Muscle layer of colon (tissue), 2 donors: ENCODE measurements at regions not wholly inside any gene's neighbourhood (a gene's known extent, or its start where the extent isn't known, plus 50 kb on each side); places are given as distances from the start of the nearest gene placed in this dataset.

ENCODE experiments used
- H3K27ac ChIP-seq: one replicate; pipeline ENCODE4 v1.7.0; 2013; ENCODE audit warnings: low read depth, mild to moderate bottlenecking, low read length, moderate library complexity
- H3K27me3 ChIP-seq, 2 donors: one replicate each; pipeline ENCODE4 v1.7.0; 2013; ENCODE audit warnings: low read length in 2 of 2, mild to moderate bottlenecking in 2 of 2; ENCODE audit not compliant: insufficient read depth in 2 of 2, control insufficient read depth in 1 of 2
- H3K36me3 ChIP-seq: one replicate; pipeline ENCODE4 v1.7.0; 2013; ENCODE audit warnings: mild to moderate bottlenecking, low read length; ENCODE audit not compliant: insufficient read depth
- H3K4me1 ChIP-seq: one replicate; pipeline ENCODE4 v1.7.0; 2013; ENCODE audit warnings: mild to moderate bottlenecking, low read length; ENCODE audit not compliant: insufficient read depth
- H3K4me3 ChIP-seq, 2 donors: one replicate each; pipeline ENCODE4 v1.7.0; 2013; ENCODE audit warnings: low read length in 2 of 2, low read depth in 1 of 2, mild to moderate bottlenecking in 1 of 2, moderate library complexity in 1 of 2
- H3K9ac ChIP-seq: one replicate; pipeline ENCODE4 v1.7.0; 2013; ENCODE audit warnings: low read length
- H3K9me3 ChIP-seq: one replicate; pipeline ENCODE4 v1.7.0; 2013; ENCODE audit warnings: mild to moderate bottlenecking, low read length
- donor health status: abdominal sarcoma.
- donor health status: Adenocarcinoma of cecum.

DNA sequence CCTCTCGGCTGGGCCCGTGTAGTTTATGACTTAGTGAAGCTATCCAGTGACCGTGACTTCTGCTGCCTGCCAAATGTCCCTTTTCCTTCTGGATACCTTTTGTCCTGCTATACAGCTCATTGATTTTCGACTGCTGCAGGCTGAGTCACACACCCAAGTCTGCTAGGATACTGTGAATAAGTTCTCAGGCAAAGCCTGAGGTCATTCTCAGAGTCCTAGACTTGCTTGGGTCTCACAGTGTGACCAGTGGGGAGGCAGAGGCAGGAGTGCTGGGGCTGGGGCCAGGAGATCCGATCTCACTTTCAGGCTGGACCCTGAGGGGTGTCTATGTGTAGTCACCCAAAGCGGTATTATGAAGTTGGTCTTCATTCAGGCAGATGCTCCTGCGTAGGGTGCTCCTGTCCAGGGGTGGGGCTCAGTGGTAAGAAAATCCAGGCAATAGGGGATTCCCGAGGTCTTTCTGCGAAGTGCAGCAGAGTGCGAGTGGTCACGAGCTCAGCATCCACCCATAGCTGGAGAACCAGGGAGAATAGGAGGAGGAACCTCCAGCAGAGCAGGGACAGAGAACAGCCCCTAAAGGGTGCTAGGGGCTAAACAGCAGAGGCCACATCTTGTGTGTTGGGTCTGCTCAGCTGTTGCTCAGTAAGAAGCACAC is 268.6 kb upstream of the NCKAP5 start:
- Histone ChIP-seq H3K9me3 (no peaks in the 10 kb centered on the region), H3K4me1 (no peaks in the 10 kb centered on the region), H3K36me3 (no peaks in the 10 kb centered on the region), H3K27ac (no peak overlapping the region), H3K4me3 (no peak overlapping the region), H3K27me3 (no peaks in the 10 kb centered on the region), H3K9ac (no peak overlapping the region)

DNA sequence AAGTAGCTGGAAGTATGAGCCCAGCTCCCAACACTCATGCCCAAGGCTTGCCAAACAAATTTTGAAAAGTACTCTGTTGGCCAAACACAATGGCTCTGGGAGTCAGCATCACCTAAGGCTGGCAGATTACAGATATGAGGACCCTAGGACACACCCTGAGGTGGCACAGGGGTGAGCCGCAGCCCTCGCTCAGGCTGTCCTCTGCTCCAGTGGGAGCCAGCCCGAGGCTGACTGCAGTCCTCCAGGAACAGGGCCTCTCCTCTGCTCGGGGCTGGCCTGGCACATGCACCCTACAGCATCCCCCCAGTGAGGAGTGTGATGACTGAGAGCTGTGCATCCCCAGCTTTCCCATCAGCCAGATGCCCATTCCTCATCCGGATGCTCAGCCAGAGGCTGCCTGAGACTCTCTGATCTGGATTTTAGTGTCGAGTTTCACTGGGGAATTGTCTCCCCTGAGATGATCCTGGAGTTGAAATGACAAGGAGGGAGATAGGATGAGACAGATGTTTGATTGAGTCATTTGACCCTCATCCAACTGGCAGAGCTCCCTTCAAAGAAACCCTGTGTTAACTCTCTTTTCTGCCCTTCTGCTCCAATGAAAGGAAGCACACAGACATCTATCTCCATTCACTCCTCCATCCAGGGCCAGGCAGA is 269.3 kb upstream of the NCKAP5 start:
- H3K36me3 ChIP-seq: no peaks in the 10 kb centered on the region
- H3K27ac ChIP-seq: no peak overlapping the region
- H3K9ac ChIP-seq: no peak overlapping the region
- no peaks in the 10 kb centered on the region for H3K4me1 ChIP-seq
- H3K9me3 ChIP-seq: no peaks in the 10 kb centered on the region
- H3K4me3 ChIP-seq: no peak overlapping the region
- H3K27me3 ChIP-seq: no peaks in the 10 kb centered on the region

DNA sequence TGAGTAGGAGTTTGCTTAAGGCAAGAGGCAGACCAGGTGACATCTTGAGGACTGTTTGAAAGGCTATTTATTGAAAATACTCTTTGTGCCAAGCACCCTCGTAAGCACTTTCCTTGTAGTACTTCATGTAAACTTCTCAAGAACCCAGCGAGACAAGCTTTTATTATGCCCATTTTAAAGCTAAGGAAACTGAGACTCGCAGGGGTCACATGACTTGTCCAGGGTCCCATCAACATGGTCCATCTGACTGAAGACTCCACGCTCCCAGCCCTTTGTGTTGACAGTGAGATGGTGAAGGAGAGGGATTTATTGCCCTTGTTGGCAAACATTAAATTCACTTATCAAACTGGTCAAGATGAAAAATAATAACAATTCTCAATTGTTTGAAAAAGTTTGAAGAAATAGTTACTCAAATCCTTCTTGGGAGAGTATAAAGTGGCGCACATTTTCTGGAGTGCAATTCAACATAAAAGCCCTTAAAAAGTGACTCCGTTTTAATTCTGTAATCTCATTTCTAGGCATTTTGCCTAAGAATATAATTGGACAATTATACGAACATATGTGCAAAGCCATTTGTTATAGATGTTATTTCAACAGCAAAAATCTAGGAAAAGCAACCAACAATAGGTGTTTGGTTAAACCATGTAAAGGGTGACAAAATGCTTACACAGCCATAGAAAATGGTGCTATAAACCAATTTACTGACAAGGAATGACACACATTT is 270.5 kb upstream of the NCKAP5 start:
- H3K9me3 ChIP-seq: no peaks in the 10 kb centered on the region
- no peaks in the 10 kb centered on the region for H3K36me3 ChIP-seq
- no peak overlapping the region for H3K4me3 ChIP-seq
- H3K9ac ChIP-seq: no peak overlapping the region
- H3K27ac ChIP-seq: no peak overlapping the region
- H3K27me3 ChIP-seq: no peaks in the 10 kb centered on the region
- no peaks in the 10 kb centered on the region for H3K4me1 ChIP-seq

DNA sequence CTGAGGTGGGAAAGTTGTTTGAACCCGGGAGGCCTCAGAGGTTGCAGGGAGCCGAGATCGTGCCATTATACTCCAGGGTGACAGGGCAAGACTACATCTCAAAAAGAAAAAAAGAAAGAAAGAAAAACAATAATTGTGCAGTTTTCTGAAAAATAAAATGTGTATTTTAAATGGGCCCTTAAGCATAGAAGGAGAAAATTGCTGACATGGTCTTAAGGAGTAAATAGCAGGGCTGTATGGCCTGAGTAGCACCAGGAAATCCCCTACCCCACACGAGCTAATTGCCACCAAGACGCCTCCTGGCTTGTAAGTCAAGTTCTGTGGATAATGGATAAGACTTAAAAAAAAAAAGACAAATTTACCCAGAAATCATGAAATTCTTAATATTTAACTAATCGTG is 271.4 kb upstream of the NCKAP5 start:
- no peak overlapping the region for H3K4me3 ChIP-seq
- no peaks in the 10 kb centered on the region for H3K4me1 ChIP-seq
- H3K36me3 ChIP-seq: no peaks in the 10 kb centered on the region
- no peaks in the 10 kb centered on the region for H3K9me3 ChIP-seq
- no peak overlapping the region for H3K27ac ChIP-seq
- no peaks in the 10 kb centered on the region for H3K27me3 ChIP-seq
- H3K9ac ChIP-seq: no peak overlapping the region

DNA sequence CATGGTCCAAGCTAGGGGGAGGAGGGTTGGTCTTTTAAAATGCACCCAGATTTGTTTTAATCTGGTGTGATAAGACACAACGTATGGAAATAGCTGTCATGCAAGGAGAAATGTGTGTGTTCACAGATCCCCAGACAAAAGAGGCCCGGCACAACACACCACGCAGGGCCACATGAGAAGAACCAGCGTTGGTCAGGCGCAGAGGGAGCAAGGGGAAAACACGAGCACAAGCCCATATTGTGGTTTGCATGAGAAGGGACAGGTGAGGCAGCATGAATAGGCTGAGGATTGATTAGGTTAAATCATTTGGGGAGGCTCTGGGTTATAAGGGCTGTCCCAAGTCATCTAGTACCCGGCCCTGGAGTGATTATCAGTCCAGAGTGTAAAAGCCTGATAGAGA is 272.5 kb upstream of the NCKAP5 start:
- Histone ChIP-seq H3K36me3 (no peaks in the 10 kb centered on the region), H3K27me3 (no peaks in the 10 kb centered on the region), H3K4me1 (no peaks in the 10 kb centered on the region), H3K9ac (no peak overlapping the region), H3K9me3 (no peaks in the 10 kb centered on the region), H3K27ac (no peak overlapping the region), H3K4me3 (no peak overlapping the region)

DNA sequence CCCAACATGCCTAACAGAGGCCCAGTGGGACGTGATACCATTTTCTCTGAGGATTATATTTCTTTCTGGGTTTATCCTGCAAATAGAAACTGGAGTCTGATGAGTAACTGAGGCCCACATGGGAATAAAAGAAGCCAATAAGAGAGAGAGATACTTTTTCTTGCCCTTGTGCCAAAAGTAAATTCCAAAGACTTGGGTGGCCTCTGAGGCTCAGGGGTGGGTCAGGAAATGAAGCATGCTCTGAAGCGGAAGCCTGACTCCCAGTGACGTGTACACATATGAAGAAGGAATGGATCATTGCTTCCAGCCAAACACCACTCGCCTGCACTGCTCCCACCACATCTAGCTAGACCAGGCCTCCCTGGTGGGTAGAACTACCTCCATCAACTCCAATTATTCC is 273.6 kb upstream of the NCKAP5 start:
- Histone ChIP-seq H3K4me1 (no peaks in the 10 kb centered on the region), H3K27me3 (no peaks in the 10 kb centered on the region), H3K9me3 (no peaks in the 10 kb centered on the region), H3K9ac (no peak overlapping the region), H3K4me3 (no peak overlapping the region), H3K36me3 (no peaks in the 10 kb centered on the region), H3K27ac (no peak overlapping the region)

- H3K27ac ChIP-seq: no peak overlapping the region
- H3K9me3 ChIP-seq: no peaks in the 10 kb centered on the region
- no peaks in the 10 kb centered on the region for H3K4me1 ChIP-seq
- H3K27me3 ChIP-seq: no peaks in the 10 kb centered on the region
- no peak overlapping the region for H3K4me3 ChIP-seq
- H3K9ac ChIP-seq: no peak overlapping the region
- H3K36me3 ChIP-seq: no peaks in the 10 kb centered on the region
Observed at GRCh38 chr2:133842446-133842845, 274.2 kb upstream of the NCKAP5 start.

- Histone ChIP-seq H3K4me3 (no peak overlapping the region), H3K9ac (no peak overlapping the region), H3K9me3 (no peaks in the 10 kb centered on the region), H3K36me3 (no peaks in the 10 kb centered on the region), H3K27me3 (no peaks in the 10 kb centered on the region), H3K4me1 (no peaks in the 10 kb centered on the region), H3K27ac (no peak overlapping the region)
Observed at GRCh38 chr2:133843091-133843490, 274.8 kb upstream of the NCKAP5 start.

- Histone ChIP-seq H3K9me3 (no peaks in the 10 kb centered on the region), H3K4me3 (no peak overlapping the region), H3K4me1 (no peaks in the 10 kb centered on the region), H3K27ac (no peak overlapping the region), H3K9ac (no peak overlapping the region), H3K36me3 (no peaks in the 10 kb centered on the region), H3K27me3 (no peaks in the 10 kb centered on the region)
Observed at GRCh38 chr2:133843551-133843950, 275.3 kb upstream of the NCKAP5 start.

- no peaks in the 10 kb centered on the region for H3K27me3 ChIP-seq
- no peak overlapping the region for H3K27ac ChIP-seq
Observed at GRCh38 chr2:133844214-133844892, 276.1 kb upstream of the NCKAP5 start.

DNA sequence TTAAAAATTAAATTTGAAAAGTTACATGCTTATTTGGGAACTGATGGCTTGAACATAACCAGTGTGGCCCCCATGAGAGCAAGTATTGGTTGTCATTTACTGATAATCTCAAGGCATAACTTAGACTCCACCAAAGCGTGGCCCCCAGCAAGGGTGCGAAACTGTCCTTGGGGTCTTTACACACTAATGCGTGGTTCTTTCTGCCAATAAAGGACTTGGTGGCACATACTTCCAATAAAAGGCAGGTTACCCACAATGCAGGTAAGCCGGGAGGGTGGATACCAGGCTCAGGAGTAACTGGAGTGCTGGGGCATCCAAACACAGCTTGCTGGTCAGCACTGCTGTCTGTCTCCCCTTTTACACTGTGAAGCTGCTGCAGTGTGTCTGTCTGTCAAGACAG is 278.2 kb upstream of the NCKAP5 start:
- Histone ChIP-seq H3K9me3 (no peaks in the 10 kb centered on the region), H3K4me1 (no peaks in the 10 kb centered on the region), H3K4me3 (no peak overlapping the region), H3K27me3 (no peaks in the 10 kb centered on the region), H3K36me3 (no peaks in the 10 kb centered on the region), H3K27ac (no peak overlapping the region), H3K9ac (no peak overlapping the region)

More at GRCh38 chr2:133844214-133844892, 276.1 kb upstream of the NCKAP5 start:
- Histone ChIP-seq H3K9me3 (no peaks in the 10 kb centered on the region), H3K4me1 (no peaks in the 10 kb centered on the region), H3K4me3 (no peak overlapping the region), H3K9ac (no peak overlapping the region), H3K36me3 (no peaks in the 10 kb centered on the region)
